ENCODE measurements at regions not wholly inside any gene's neighbourhood (a gene's known extent, or its start where the extent isn't known, plus 50 kb on each side); places are given as distances from the start of the nearest gene placed in this dataset.

GRCh38 chr1:223014142-223014873, 128.7 kb downstream of the TLR5 start:
- no peak for TF ChIP-seq CTCF (conservative IDR thresholded peaks at IDR 0.05; ENCODE audit: low read depth)
- ChIA-PET POLR2A (ENCODE audit: low non-redundant PET) (no interaction called here), CTCF (no interaction called here)
- H3K27ac ChIP-seq: no peak overlapping the region
- DNase-seq (ENCODE audit: low spot score): no peak

GRCh38 chr1:223016381-223016780, 126.7 kb downstream of the TLR5 start:
- DNase-seq (ENCODE audit: low spot score): no peak
- no peak for TF ChIP-seq CTCF (conservative IDR thresholded peaks at IDR 0.05; ENCODE audit: low read depth)
- H3K27ac ChIP-seq: no peak overlapping the region
- ChIA-PET CTCF (interaction anchor here (0.6 kb wide), 1 partner anchor 65 kb away, joined by 3 read pairs; no protein-coding TSS in a partner anchor), POLR2A (ENCODE audit: low non-redundant PET) (interaction anchor here (0.7 kb wide), 1 partner anchor 23 kb away, joined by 5 read pairs; no protein-coding TSS in a partner anchor)

GRCh38 chr1:223016890-223017289, 126.2 kb downstream of the TLR5 start:
- ChIA-PET POLR2A (ENCODE audit: low non-redundant PET) (no interaction called here), CTCF (no interaction called here)
- no peak for TF ChIP-seq CTCF (conservative IDR thresholded peaks at IDR 0.05; ENCODE audit: low read depth)
- no peak for DNase-seq (ENCODE audit: low spot score)
- H3K27ac ChIP-seq: no peak overlapping the region

- ChIA-PET CTCF (no interaction called here), POLR2A (ENCODE audit: low non-redundant PET) (no interaction called here)
- no peak for DNase-seq (ENCODE audit: low spot score)
- no peak for TF ChIP-seq CTCF (conservative IDR thresholded peaks at IDR 0.05; ENCODE audit: low read depth)
- H3K27ac ChIP-seq: no peak overlapping the region
Measured at GRCh38 chr1:223017291-223017690, 125.8 kb downstream of the TLR5 start.

GRCh38 chr1:223018534-223018933, 124.5 kb downstream of the TLR5 start:
- CTCF ChIA-PET: interaction anchor here (0.6 kb wide), 1 partner anchor 280 kb away, joined by 3 read pairs; no protein-coding TSS in a partner anchor
- no peak for TF ChIP-seq CTCF (conservative IDR thresholded peaks at IDR 0.05; ENCODE audit: low read depth)
- H3K27ac ChIP-seq: no peak overlapping the region
- POLR2A ChIA-PET (ENCODE audit: low non-redundant PET): interaction anchor here (0.5 kb wide), 1 partner anchor 483 kb away, joined by 4 read pairs; no protein-coding TSS in a partner anchor
- no peak for DNase-seq (ENCODE audit: low spot score)

GRCh38 chr1:223019256-223019655, 123.8 kb downstream of the TLR5 start:
- no peak for DNase-seq (ENCODE audit: low spot score)
- POLR2A ChIA-PET (ENCODE audit: low non-redundant PET): no interaction called here
- TF ChIP-seq CTCF (conservative IDR thresholded peaks at IDR 0.05; ENCODE audit: low read depth): no peak
- H3K27ac ChIP-seq: no peak overlapping the region
- CTCF ChIA-PET: interaction anchor here (0.6 kb wide), 1 partner anchor 280 kb away, joined by 3 read pairs; no protein-coding TSS in a partner anchor
